ENCODE measurements at regions not wholly inside any gene's neighbourhood (a gene's known extent, or its start where the extent isn't known, plus 50 kb on each side); places are given as distances from the start of the nearest gene placed in this dataset.

GRCh38 chr6:56005426-56005825 is 130.0 kb upstream of the BMP5 start:
- DNase-seq, result no peak

DNA sequence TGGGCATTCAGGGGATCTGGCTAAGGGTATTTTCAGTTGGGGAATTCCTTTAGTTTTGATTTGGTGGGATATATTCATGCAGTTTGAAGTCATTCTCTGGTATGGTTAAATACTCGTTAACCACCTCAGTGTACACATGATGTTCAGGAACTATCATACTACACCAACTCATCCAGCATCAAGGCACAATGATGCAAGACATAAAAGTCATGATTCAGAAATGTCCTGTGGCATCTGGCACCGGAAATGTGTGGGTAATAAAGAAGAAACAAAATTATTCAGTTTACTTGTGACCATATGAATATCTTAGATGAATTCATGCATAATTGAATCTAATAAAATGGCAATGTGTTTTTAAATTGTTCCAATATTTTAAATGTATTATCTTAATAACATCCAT is 129.0 kb upstream of the BMP5 start:
- DNase-seq, result no peak

- no peak for DNase-seq
Measured at GRCh38 chr6:56003616-56004015, 128.2 kb upstream of the BMP5 start.

- no peak for DNase-seq
Measured at GRCh38 chr6:56002336-56002735, 126.9 kb upstream of the BMP5 start.

- DNase-seq, result peak; percentile 15
Measured at GRCh38 chr6:55998576-55998975, 123.2 kb upstream of the BMP5 start.

GRCh38 chr6:55997223-55997874 is 122.0 kb upstream of the BMP5 start:
- no peak for DNase-seq

GRCh38 chr6:55994531-55994930 is 119.1 kb upstream of the BMP5 start:
- no peak for DNase-seq

GRCh38 chr6:55993418-55993817 is 118.0 kb upstream of the BMP5 start:
- DNase-seq, result no peak

GRCh38 chr6:55992546-55992945 is 117.2 kb upstream of the BMP5 start:
- no peak for DNase-seq

- no peak for DNase-seq
Measured at GRCh38 chr6:55985309-55985708, 109.9 kb upstream of the BMP5 start.

- no peak for DNase-seq
Measured at GRCh38 chr6:55983861-55984260, 108.5 kb upstream of the BMP5 start.

DNA sequence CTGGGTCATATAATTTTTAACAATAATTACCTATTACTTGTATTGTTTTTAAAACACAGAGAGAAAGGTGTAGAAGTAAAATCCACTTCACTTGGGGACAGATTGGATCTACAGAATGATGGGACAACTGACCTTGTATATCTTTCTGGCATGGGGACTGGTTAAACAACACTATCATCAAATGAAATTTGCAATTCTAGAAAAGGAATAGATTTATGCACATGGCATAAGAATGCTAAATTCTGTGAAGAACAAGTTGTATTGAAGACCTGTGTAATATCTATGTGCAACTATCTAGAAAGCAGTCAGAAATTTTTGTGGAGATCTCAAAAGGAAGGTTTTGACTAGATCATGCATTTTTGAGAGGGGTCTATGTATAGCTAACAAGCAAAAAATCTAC is 106.3 kb upstream of the BMP5 start:
- no peak for DNase-seq

GRCh38 chr6:55980627-55981211 is 105.3 kb upstream of the BMP5 start:
- peak; percentile 53 for DNase-seq

GRCh38 chr6:55979526-55979925 is 104.1 kb upstream of the BMP5 start:
- no peak for DNase-seq

DNA sequence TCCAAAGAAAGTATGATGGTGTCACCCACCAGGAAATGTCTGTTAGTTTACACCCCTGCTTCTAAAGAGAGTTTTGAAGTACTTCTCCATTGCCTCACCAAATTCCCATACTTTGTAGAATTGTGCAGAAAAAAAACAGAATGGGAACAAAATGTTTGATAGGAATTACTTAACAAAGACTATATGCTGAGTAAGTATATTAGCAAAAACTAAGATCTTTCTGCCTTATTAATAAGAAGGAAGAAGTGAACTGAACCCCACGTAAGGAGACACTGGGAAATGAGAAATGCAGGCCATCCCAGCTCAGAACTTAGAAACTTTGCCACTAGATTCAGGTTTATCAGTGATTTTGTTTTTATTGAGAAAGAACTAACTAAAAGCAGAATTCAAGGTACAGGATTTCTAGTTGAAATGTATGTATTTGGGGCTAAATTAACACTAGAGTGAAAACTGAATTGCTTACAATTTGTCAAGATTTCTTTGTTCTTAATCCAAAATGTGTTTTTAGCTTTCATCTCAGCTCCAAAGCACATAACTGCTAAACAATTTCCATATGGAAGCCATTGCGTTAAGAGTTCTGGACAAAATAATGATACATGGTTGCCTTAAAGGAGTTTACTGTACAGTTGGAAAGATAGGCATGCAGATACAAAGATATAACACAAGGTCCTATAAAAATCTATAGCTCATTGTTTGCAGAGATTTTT is 102.7 kb upstream of the BMP5 start:
- DNase-seq, result no peak

GRCh38 chr6:55974688-55975087 is 99.3 kb upstream of the BMP5 start:
- DNase-seq, result no peak

GRCh38 chr6:55972091-55972490 is 96.7 kb upstream of the BMP5 start:
- DNase-seq, result no peak

DNA sequence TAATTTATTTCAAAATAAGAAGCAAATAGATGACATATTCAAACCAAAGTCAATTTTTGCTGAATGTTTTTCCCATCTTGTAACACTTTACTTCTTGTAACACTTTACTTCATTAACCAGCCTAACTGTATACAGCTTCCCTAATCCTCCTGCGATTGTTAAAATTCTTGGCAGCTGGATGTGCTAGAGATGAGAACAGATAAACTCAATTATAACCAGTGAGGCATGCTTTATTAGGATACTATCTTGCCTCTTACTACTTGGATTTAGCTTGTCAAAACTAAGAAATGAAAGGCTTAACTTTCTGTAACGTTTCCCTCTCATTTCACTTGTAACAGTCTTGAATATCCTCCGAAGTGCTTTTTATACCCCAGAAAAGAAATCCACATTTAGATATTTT is 94.1 kb upstream of the BMP5 start:
- no peak for DNase-seq

GRCh38 chr6:55968926-55969325 is 93.5 kb upstream of the BMP5 start:
- peak; percentile 77 for DNase-seq

DNA sequence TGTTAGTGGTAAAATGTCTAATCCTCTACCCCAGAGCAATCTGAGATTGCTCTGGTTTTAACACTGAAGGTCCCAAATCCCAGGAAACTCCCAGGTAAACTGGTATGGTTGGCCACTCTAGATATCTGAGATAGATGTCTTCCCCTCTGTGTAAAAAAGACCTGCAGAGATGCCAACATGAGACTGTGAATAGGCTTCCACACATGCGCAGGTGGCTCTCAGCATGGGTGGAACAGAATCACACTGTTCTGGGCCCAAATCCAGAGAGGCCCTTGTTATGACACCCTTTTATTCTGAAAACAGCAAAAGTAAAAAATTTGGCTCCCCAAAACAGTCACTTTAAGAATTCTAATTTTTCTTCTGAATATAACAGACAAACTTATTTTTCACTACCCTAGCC is 88.7 kb upstream of the BMP5 start:
- no peak for DNase-seq

- DNase-seq, result peak; percentile 65
Measured at GRCh38 chr6:55963301-55963700, 87.9 kb upstream of the BMP5 start.

DNA sequence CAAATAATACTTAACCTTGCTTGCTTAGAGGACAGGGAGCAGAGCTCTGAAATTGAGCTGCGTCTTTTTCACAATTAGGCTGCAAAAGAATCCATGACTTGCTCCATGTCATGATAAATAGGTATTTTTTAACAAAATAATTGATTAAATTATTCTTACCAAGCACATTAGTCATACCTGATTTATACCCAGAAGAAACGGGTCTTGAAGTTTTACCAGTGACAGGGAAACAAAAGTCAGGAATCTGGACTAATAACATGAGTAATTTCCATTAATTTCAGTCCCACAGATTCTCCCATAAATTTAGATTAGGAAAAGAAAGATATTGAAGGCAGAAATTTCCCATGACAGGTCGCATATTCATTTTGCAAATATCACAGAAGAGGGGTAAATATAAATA is 85.0 kb upstream of the BMP5 start:
- no peak for DNase-seq

DNA sequence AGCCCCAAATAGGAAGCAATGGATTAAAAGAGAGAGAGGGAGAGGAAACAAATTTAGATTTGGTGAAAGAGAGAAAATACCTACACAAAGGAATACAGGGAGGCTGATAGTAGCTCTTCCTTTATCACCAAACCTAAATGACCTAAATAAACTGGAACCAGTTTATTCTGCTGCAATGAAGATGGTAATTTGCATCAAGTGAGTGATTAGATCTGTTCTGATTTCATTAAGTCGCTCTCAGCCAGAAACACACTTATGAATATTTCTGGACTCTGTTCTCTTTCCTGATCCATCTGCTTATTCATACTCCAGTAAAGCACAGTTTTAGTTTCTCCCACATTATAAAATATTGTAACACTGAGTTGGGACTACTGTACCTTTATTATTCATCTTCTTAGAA is 83.4 kb upstream of the BMP5 start:
- no peak for DNase-seq

DNA sequence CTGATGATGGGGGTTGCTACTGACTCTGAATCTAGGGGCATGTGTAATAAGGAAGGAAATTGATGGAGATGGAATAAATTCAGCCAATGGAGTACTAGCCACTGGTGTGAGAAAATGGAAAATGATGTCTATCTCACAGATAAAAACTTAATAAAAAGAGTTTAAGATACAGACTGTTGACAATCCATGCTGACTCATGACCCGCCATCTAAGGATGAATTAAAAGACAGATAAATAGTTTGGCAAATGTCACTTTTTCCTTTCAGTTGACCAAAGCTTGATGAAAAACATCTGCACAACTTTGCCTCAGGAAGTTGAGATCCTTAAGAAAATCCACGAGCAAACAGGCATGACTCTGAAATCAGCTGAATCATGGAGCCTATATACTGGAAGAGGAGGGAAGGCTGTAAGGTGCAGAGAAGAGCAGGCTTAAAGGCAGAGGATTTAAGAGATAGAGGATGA is 82.6 kb upstream of the BMP5 start:
- DNase-seq, result no peak

Data from hindlimb muscle (tissue), 1 donor.